ENCODE measurements at regions not wholly inside any gene's neighbourhood (a gene's known extent, or its start where the extent isn't known, plus 50 kb on each side); places are given as distances from the start of the nearest gene placed in this dataset.

GRCh38 chr11:30111786-30112185 lies 95.0 kb upstream of the KCNA4 start:
- no peaks in the 10 kb centered on the region for H3K9me3 ChIP-seq (ENCODE audit: control insufficient read depth, low read length)
- no peak overlapping the region for H3K27ac ChIP-seq
- no peak overlapping the region for H3K9ac ChIP-seq
- H3K4me3 ChIP-seq (ENCODE audit: low read depth, low read length) = no peak overlapping the region
- H3K79me2 ChIP-seq = no peaks in the 10 kb centered on the region
- no peaks in the 10 kb centered on the region for H3K36me3 ChIP-seq (ENCODE audit: control insufficient read depth, insufficient read depth, low read length)
- no peak overlapping the region for H3K4me2 ChIP-seq (ENCODE audit: low read length)
- no peak for TF ChIP-seq CTCF (IDR thresholded peaks at IDR 0.05)
- H2AFZ ChIP-seq = no peak overlapping the region
- no peaks in the 10 kb centered on the region for H3K4me1 ChIP-seq
- no peaks in the 10 kb centered on the region for H3K27me3 ChIP-seq (ENCODE audit: control insufficient read depth, insufficient read depth, low read length)

GRCh38 chr11:30113326-30113898 lies 96.6 kb upstream of the KCNA4 start:
- H2AFZ ChIP-seq = peak overlapping the region; percentile 33
- no peak overlapping the region for H3K4me3 ChIP-seq (ENCODE audit: low read depth, low read length)
- no peaks in the 10 kb centered on the region for H3K27me3 ChIP-seq (ENCODE audit: control insufficient read depth, insufficient read depth, low read length)
- H3K4me1 ChIP-seq = no peaks in the 10 kb centered on the region
- H3K9ac ChIP-seq = no peak overlapping the region
- no peaks in the 10 kb centered on the region for H3K9me3 ChIP-seq (ENCODE audit: control insufficient read depth, low read length)
- H3K36me3 ChIP-seq (ENCODE audit: control insufficient read depth, insufficient read depth, low read length) = no peaks in the 10 kb centered on the region
- TF ChIP-seq CTCF (IDR thresholded peaks at IDR 0.05) = no peak
- no peak overlapping the region for H3K27ac ChIP-seq
- no peak overlapping the region for H3K4me2 ChIP-seq (ENCODE audit: low read length)
- H3K79me2 ChIP-seq = no peaks in the 10 kb centered on the region

- no peaks in the 10 kb centered on the region for H3K4me1 ChIP-seq
- H3K4me2 ChIP-seq (ENCODE audit: low read length) = no peak overlapping the region
- H2AFZ ChIP-seq = no peak overlapping the region
- no peaks in the 10 kb centered on the region for H3K27me3 ChIP-seq (ENCODE audit: control insufficient read depth, insufficient read depth, low read length)
- H3K9ac ChIP-seq = no peak overlapping the region
- H3K9me3 ChIP-seq (ENCODE audit: control insufficient read depth, low read length) = no peaks in the 10 kb centered on the region
- H3K79me2 ChIP-seq = no peaks in the 10 kb centered on the region
- H3K27ac ChIP-seq = no peak overlapping the region
- H3K4me3 ChIP-seq (ENCODE audit: low read depth, low read length) = no peak overlapping the region
- H3K36me3 ChIP-seq (ENCODE audit: control insufficient read depth, insufficient read depth, low read length) = no peaks in the 10 kb centered on the region
- TF ChIP-seq CTCF (IDR thresholded peaks at IDR 0.05) = no peak
These were observed 99.7 kb upstream of the KCNA4 start for GRCh38 chr11:30116512-30116911.

- Histone ChIP-seq H3K27ac (no peak overlapping the region), H3K36me3 (ENCODE audit: control insufficient read depth, insufficient read depth, low read length) (no peaks in the 10 kb centered on the region), H3K4me3 (ENCODE audit: low read depth, low read length) (no peak overlapping the region), H2AFZ (no peak overlapping the region), H3K27me3 (ENCODE audit: control insufficient read depth, insufficient read depth, low read length) (no peaks in the 10 kb centered on the region), H3K4me1 (no peaks in the 10 kb centered on the region), H3K9me3 (ENCODE audit: control insufficient read depth, low read length) (no peaks in the 10 kb centered on the region), H3K9ac (no peak overlapping the region), H3K79me2 (no peaks in the 10 kb centered on the region), H3K4me2 (ENCODE audit: low read length) (no peak overlapping the region)
- TF ChIP-seq CTCF (IDR thresholded peaks at IDR 0.05) = no peak
These were observed 103.3 kb upstream of the KCNA4 start for GRCh38 chr11:30120045-30120589.

GRCh38 chr11:30125456-30125855 lies 105.4 kb upstream of the FSHB start:
- Histone ChIP-seq H3K9me3 (ENCODE audit: control insufficient read depth, low read length) (no peaks in the 10 kb centered on the region), H3K27me3 (ENCODE audit: control insufficient read depth, insufficient read depth, low read length) (no peaks in the 10 kb centered on the region), H3K4me1 (no peaks in the 10 kb centered on the region), H2AFZ (no peak overlapping the region), H3K27ac (no peak overlapping the region), H3K4me2 (ENCODE audit: low read length) (no peak overlapping the region), H3K9ac (no peak overlapping the region), H3K36me3 (ENCODE audit: control insufficient read depth, insufficient read depth, low read length) (no peaks in the 10 kb centered on the region), H3K4me3 (ENCODE audit: low read depth, low read length) (no peak overlapping the region), H3K79me2 (no peaks in the 10 kb centered on the region)
- TF ChIP-seq CTCF (IDR thresholded peaks at IDR 0.05) = no peak

Data from parathyroid adenoma (tissue), 2 donors.